K562 (cell line): ENCODE measurements at regions not wholly inside any gene's neighbourhood (a gene's known extent, or its start where the extent isn't known, plus 50 kb on each side); places are given as distances from the start of the nearest gene placed in this dataset.
A peak's percentile ranks its signal among the peaks of the same experiment; 100 is the strongest.

Experiments
- ATAC-seq: fragments of 200-7000 bp; cut with Tn5 transposase; 3 replicates; pipeline ENCODE4 v1.9.1; 2020; ENCODE audit warnings: moderate library complexity
- BruUV-seq: library from RNA; stranded (reverse); fragments of 400-500 nt; replicated peaks from 2 replicates; lab custom pipeline; 2021; lab: Mats Ljungman, UMichigan
- CTCF ChIA-PET: fragments of 300-600 bp; formaldehyde crosslinking; extraction: SDS; loops from one replicate; lab custom pipeline; 2021; ENCODE audit warnings: low intra/inter-chr PET ratio; lab: Yijun Ruan, JAX
- POLR2A ChIA-PET: fragments of 300-600, 350-650 bp; sonication (Branson Sonifier 250); formaldehyde crosslinking; extraction: SDS; loops from one replicate; lab custom pipeline; 2021; ENCODE audit warnings: antibody characterized with exemption, inconsistent platforms; lab: Yijun Ruan, JAX
- DNase-seq, 4 experiments: peaks; one replicate each; pipeline versions ENCODE4 v3.0.0 to v3.0.0-alpha.2; 2011 to 2018; ENCODE audit warnings: low spot score in 3 of 4, mixed read lengths in 3 of 4; ENCODE audit errors: extremely low read depth in 1 of 4
- FAIRE-seq: peaks from 2 replicates; lab custom pipeline; 2011; peaks lifted over from hg19 to GRCh38; lab: Jason Lieb, UNC
- H2AFZ ChIP-seq: 2 replicates; pipeline ENCODE4 v1.6.0; 2011; ENCODE audit warnings: low read depth, low read length, control low read depth, inconsistent platforms
- H3K27ac ChIP-seq: fragments of 200-600 bp; 3 replicates; pipeline ENCODE4 v1.8.0; 2011; ENCODE audit warnings: low read depth, mild to moderate bottlenecking, control low read depth, inconsistent platforms, low read length, moderate library complexity, mixed read lengths; ENCODE audit errors: extremely low read depth
- H3K27me3 ChIP-seq, 2 experiments: fragments of 300-600 bp in 1 of 2; 2 replicates in 1 of 2; 3 replicates in 1 of 2; pipeline versions ENCODE4 v1.6.0 to v1.8.0; 2011; ENCODE audit warnings: inconsistent platforms in 2 of 2, low read length in 2 of 2, mild to moderate bottlenecking in 1 of 2, mixed read lengths in 1 of 2, moderate library complexity in 1 of 2; ENCODE audit not compliant: control insufficient read depth in 2 of 2, insufficient read depth in 2 of 2
- H3K36me3 ChIP-seq: fragments of 300-600 bp; 3 replicates; pipeline ENCODE4 v1.8.0; 2011; ENCODE audit warnings: mild to moderate bottlenecking, low read length, inconsistent platforms; ENCODE audit not compliant: control insufficient read depth, insufficient read depth
- H3K4me1 ChIP-seq, 2 experiments: fragments of 200-600 bp in 1 of 2; replicated peaks in 1 of 2; 2 replicates in 1 of 2; 3 replicates in 1 of 2; pipeline versions ENCODE4 v1.5.1 to v1.8.0; 2011; ENCODE audit warnings: inconsistent platforms in 2 of 2, low read length in 2 of 2, mild to moderate bottlenecking in 1 of 2, mixed read lengths in 1 of 2, moderate library complexity in 1 of 2; ENCODE audit not compliant: control insufficient read depth in 2 of 2, insufficient read depth in 2 of 2
- H3K4me2 ChIP-seq: 2 replicates; pipeline ENCODE4 v1.6.1; 2011; ENCODE audit warnings: low read length, control low read depth, inconsistent platforms, mixed read lengths; ENCODE audit not compliant: insufficient read depth
- H3K4me3 ChIP-seq: fragments of 200-600 bp; sonication (generic), shearing (Covaris generic); 2 replicates; pipeline ENCODE4 v1.5.1; 2016; ENCODE audit warnings: control low read depth, inconsistent platforms
- H3K79me2 ChIP-seq: fragments of 200-600 bp; 3 replicates; pipeline ENCODE4 v1.8.0; 2011; ENCODE audit warnings: low read length, inconsistent platforms; ENCODE audit not compliant: control insufficient read depth, insufficient read depth
- H3K9ac ChIP-seq, 2 experiments: 2 replicates each; pipeline versions ENCODE4 v1.6.0 to v1.6.1; 2011; ENCODE audit warnings: low read depth in 2 of 2, low read length in 2 of 2, control low read depth in 1 of 2, inconsistent platforms in 1 of 2, mild to moderate bottlenecking in 1 of 2, mixed read lengths in 1 of 2; ENCODE audit not compliant: insufficient read depth in 1 of 2
- H3K9me1 ChIP-seq: one replicate; pipeline ENCODE4 v1.6.0; 2011; ENCODE audit warnings: inconsistent platforms, mild to moderate bottlenecking, low read length, moderate library complexity; ENCODE audit not compliant: control insufficient read depth, insufficient read depth
- H3K9me3 ChIP-seq: replicated peaks from 2 replicates; pipeline ENCODE4 v1.5.1; 2011; ENCODE audit warnings: low read depth, low read length, inconsistent platforms; ENCODE audit not compliant: control insufficient read depth, insufficient read depth
- H4K20me1 ChIP-seq: replicated peaks from 2 replicates; pipeline ENCODE4 v1.6.1; 2011; ENCODE audit warnings: low read length, inconsistent platforms, mixed read lengths; ENCODE audit not compliant: control insufficient read depth, insufficient read depth
- ARNT ChIP-seq, 2 experiments: fragments of 450-650 bp; IDR thresholded peaks; 2 replicates each; pipeline ENCODE4 v1.6.1; 2016; ENCODE audit warnings: mild to moderate bottlenecking in 1 of 2
- CBFB ChIP-seq: sonication (generic); formaldehyde crosslinking; IDR thresholded peaks from 2 replicates; pipeline ENCODE4 v1.4.0; 2020; ENCODE audit warnings: mild to moderate bottlenecking, missing genetic modification reagents
- DIDO1 ChIP-seq: fragments of 450-650 bp; IDR thresholded peaks from 2 replicates; pipeline ENCODE4 v1.6.1; 2016; ENCODE audit warnings: low read depth, missing biosample characterization, missing genetic modification characterization
- GTF2A2 ChIP-seq: IDR thresholded peaks from 2 replicates; pipeline ENCODE4 v1.6.1; 2016; ENCODE audit warnings: mild to moderate bottlenecking, missing genetic modification characterization, missing compliant biosample characterization
- NFIC ChIP-seq: fragments of 450-650 bp; IDR thresholded peaks from 2 replicates; pipeline ENCODE4 v1.6.1; 2017; ENCODE audit warnings: mild to moderate bottlenecking, inconsistent platforms
- ZNF512 ChIP-seq: IDR thresholded peaks from 2 replicates; pipeline ENCODE4 v1.6.1; 2016; ENCODE audit warnings: missing genetic modification characterization, missing compliant biosample characterization
- ZNF780A ChIP-seq: fragments of 250-450 bp; sonication (Bioruptor Pico); IDR thresholded peaks from 2 replicates; pipeline ENCODE4 v1.5.0; 2021; ENCODE audit warnings: mild to moderate bottlenecking
- WGBS: fragments of 100-300 bp; shearing (Covaris generic); methylation state at CpG from one replicate; pipeline ENCODE4 v1.1.6; 2016; ENCODE audit warnings: low coverage, mixed read lengths; ENCODE audit not compliant: insufficient coverage; ENCODE audit errors: missing lambda C conversion rate; 5-methylcytosine and 5-hydroxymethylcytosine counted together
- in situ Hi-C: fragments of 300-500 bp; cut with MboI; formaldehyde crosslinking; loops from 4 replicates; pipeline ENCODE4 v1.15.0; 2018; ENCODE audit warnings: inconsistent platforms, mixed read lengths
- intact Hi-C: fragments of 100-400 bp; cut with micrococcal nuclease; formaldehyde crosslinking; loops from 2 replicates; pipeline ENCODE4 v1.14.2; 2022
- TF ChIP-seq, protein P1 (sequence below): IDR thresholded peaks from 2 replicates; pipeline ENCODE4 v1.6.1; 2014; ENCODE audit warnings: antibody characterized with exemption

DNA sequence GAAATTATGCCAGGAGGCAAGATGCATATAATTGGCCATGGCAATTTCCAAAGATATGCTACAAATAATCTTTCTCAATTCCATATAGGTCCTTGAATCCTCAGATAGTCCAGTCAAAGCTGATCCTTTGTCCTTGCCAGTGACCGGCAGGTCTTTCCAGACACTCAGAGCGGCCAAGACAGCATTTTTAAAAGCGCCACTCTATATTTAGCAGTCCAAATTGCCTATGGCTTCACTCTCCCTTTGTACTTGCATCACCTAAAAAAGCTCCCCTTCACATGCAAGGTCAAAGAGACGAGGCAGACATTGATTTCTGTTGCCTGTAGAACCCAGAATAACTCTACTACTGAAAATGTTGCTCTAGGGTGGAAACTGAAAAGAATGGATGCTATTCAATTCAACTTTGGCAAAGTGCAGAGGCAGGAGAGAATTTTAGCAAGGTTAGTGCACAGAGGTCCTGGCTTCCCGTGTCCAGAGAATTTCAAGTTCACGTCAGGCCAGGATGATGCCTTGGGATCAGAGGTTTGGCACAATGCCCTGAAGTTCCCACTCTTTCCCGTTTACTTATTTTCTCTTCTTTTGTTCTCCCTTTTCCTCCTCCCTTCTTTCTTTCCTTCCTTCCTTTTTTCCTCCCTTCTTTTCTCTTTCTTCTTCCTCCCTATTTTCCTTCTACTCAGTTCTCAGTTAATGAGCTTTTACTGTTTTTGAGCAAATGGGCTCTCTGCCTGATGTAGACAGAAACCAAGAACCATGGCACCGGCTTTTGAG lies 108.5 kb downstream of the KCNK1 start:
- BruUV-seq = no TSS peak
- intact Hi-C loops (no loop called here), in situ Hi-C loops (no loop called here)
- H4K20me1 ChIP-seq = no peaks in the 10 kb centered on the region
- DNase-seq (no peak), FAIRE-seq (no peak), ATAC-seq (no peak)
- POLR2A ChIA-PET = interaction anchor here (0.5 to 1.0 kb wide), 2 partner anchors 11 to 985 kb away, joined by 3 to 4 read pairs; no protein-coding TSS in a partner anchor
- no peaks in the 10 kb centered on the region for H3K9me1 ChIP-seq
- H3K36me3 ChIP-seq = no peaks in the 10 kb centered on the region
- no peak overlapping the region for H3K4me3 ChIP-seq
- CTCF ChIA-PET = no interaction called here
- H3K9ac ChIP-seq = no peak overlapping the region
- WGBS = 55% methylated on average over 8 of the region's 8 CpGs
- H3K27ac ChIP-seq = no peak overlapping the region
- TF ChIP-seq ARNT (IDR thresholded peaks at IDR 0.05) (no peak), CBFB (CRISPR knock-in tag) (no peak), NFIC (peak; percentile 64), GTF2A2 (no peak), ZNF780A (no peak), ZNF512 (peak; percentile 52), DIDO1 (tag) (no peak)
- TF ChIP-seq, protein P1, sequence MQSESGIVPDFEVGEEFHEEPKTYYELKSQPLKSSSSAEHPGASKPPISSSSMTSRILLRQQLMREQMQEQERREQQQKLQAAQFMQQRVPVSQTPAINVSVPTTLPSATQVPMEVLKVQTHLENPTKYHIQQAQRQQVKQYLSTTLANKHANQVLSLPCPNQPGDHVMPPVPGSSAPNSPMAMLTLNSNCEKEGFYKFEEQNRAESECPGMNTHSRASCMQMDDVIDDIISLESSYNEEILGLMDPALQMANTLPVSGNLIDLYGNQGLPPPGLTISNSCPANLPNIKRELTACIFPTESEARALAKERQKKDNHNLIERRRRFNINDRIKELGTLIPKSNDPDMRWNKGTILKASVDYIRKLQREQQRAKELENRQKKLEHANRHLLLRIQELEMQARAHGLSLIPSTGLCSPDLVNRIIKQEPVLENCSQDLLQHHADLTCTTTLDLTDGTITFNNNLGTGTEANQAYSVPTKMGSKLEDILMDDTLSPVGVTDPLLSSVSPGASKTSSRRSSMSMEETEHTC = no peak
- H3K4me2 ChIP-seq = no peak overlapping the region
- peaks cover 0 to 10% of the 10 kb centered on the region in 2 experiments; a peak in 2 of 5 replicates for H3K4me1 ChIP-seq
- no peak overlapping the region; the same call in 1 of the 2 replicates for H2AFZ ChIP-seq
- no peaks in the 10 kb centered on the region for H3K79me2 ChIP-seq
- H3K27me3 ChIP-seq = no peaks in the 10 kb centered on the region
- no peaks in the 10 kb centered on the region; the same call in 1 of the 2 replicates for H3K9me3 ChIP-seq
